T-cell (primary cell): ENCODE measurements at regions not wholly inside any gene's neighbourhood (a gene's known extent, or its start where the extent isn't known, plus 50 kb on each side); places are given as distances from the start of the nearest gene placed in this dataset.

Experiments
- ATAC-seq, 4 experiments: fragments of 200-7000 bp in 3 of 4; fragments of 150-1000 bp in 1 of 4; cut with Tn5 transposase; replicated peaks in 1 of 4; 1 replicate in 3 of 4; 2 replicates in 1 of 4; pipeline ENCODE4 v1.10.0; 2021; ENCODE audit warnings: moderate library complexity in 3 of 4, mild to moderate bottlenecking in 2 of 4, moderate number of reproducible peaks in 1 of 4
- CTCF ChIA-PET, 2 donors: fragments of 300-600 bp; sonication (Branson Sonifier 250); formaldehyde crosslinking; loops; one replicate each; lab custom pipeline; 2022; ENCODE audit warnings: antibody characterized with exemption in 2 of 2; lab: Charles Lee
- POLR2A ChIA-PET, 2 donors: fragments of 300-600 bp; sonication (Branson Sonifier 250); formaldehyde crosslinking; loops; one replicate each; lab custom pipeline; 2022; ENCODE audit warnings: antibody characterized with exemption in 2 of 2; lab: Charles Lee
- DNase-seq, 35 experiments: peaks; one replicate each; pipeline versions ENCODE4 v3.0.0 to v3.0.0-alpha.2; 2013 to 2023
- H3K27ac ChIP-seq: one replicate; pipeline ENCODE4 v1.5.1; 2013; ENCODE audit warnings: low read length
- H3K27me3 ChIP-seq, 2 experiments: replicated peaks in 1 of 2; 1 replicate in 1 of 2; 2 replicates in 1 of 2; pipeline versions ENCODE4 v1.6.1 to v1.7.0; 2013; ENCODE audit warnings: low read length in 1 of 2, mixed read lengths in 1 of 2; ENCODE audit not compliant: control insufficient read depth in 2 of 2, insufficient read depth in 2 of 2; ENCODE audit errors: extremely low read depth in 1 of 2
- H3K36me3 ChIP-seq, 2 donors: 1 replicate in 1 of 2; 2 replicates in 1 of 2; pipeline versions ENCODE4 v1.6.1 to v1.7.0; 2013; ENCODE audit warnings: low read length in 1 of 2; ENCODE audit not compliant: control insufficient read depth in 2 of 2, insufficient read depth in 1 of 2; ENCODE audit errors: extremely low read depth in 1 of 2
- H3K4me1 ChIP-seq, 2 experiments: 1 replicate in 1 of 2; 2 replicates in 1 of 2; pipeline versions ENCODE4 v1.6.1 to v1.7.0; 2013; ENCODE audit warnings: low read length in 2 of 2, mixed read lengths in 1 of 2; ENCODE audit not compliant: insufficient read depth in 2 of 2, control insufficient read depth in 1 of 2; ENCODE audit errors: extremely low read depth in 1 of 2
- H3K4me3 ChIP-seq, 2 donors: 1 replicate in 1 of 2; 2 replicates in 1 of 2; pipeline versions ENCODE4 v1.5.1 to v1.7.0; 2013; ENCODE audit warnings: mild to moderate bottlenecking in 2 of 2, low read length in 1 of 2, moderate library complexity in 1 of 2; ENCODE audit not compliant: control insufficient read depth in 1 of 2; ENCODE audit errors: extremely low read depth in 1 of 2
- H3K9me3 ChIP-seq: 2 replicates; pipeline ENCODE4 v1.7.0; 2013
- H3K27ac Mint-ChIP-seq, 2 donors: one replicate each; pipeline ENCODE4 v1.8.0; 2020 to 2021; ENCODE audit warnings: mild to moderate bottlenecking in 2 of 2, mixed read lengths in 2 of 2
- H3K27me3 Mint-ChIP-seq, 2 donors: one replicate each; pipeline ENCODE4 v1.8.0; 2021 to 2022; ENCODE audit warnings: mixed read lengths in 2 of 2
- H3K36me3 Mint-ChIP-seq: one replicate; pipeline ENCODE4 v1.8.0; 2021; ENCODE audit warnings: mixed read lengths
- H3K4me1 Mint-ChIP-seq, 3 donors: one replicate each; pipeline ENCODE4 v1.8.0; 2020 to 2022; ENCODE audit warnings: mixed read lengths in 3 of 3, mild to moderate bottlenecking in 1 of 3
- H3K4me3 Mint-ChIP-seq, 3 donors: one replicate each; pipeline ENCODE4 v1.8.0; 2020 to 2022; ENCODE audit warnings: mild to moderate bottlenecking in 3 of 3, mixed read lengths in 3 of 3, moderate library complexity in 3 of 3
- H3K9me3 Mint-ChIP-seq, 3 donors: one replicate each; pipeline ENCODE4 v1.8.0; 2020 to 2022; ENCODE audit warnings: mixed read lengths in 3 of 3
- WGBS: methylation state at CpG from one replicate; pipeline ENCODE4 v1.1.5; 2013; ENCODE audit warnings: missing lambda C conversion rate; ENCODE audit not compliant: insufficient coverage; 5-methylcytosine and 5-hydroxymethylcytosine counted together

DNA sequence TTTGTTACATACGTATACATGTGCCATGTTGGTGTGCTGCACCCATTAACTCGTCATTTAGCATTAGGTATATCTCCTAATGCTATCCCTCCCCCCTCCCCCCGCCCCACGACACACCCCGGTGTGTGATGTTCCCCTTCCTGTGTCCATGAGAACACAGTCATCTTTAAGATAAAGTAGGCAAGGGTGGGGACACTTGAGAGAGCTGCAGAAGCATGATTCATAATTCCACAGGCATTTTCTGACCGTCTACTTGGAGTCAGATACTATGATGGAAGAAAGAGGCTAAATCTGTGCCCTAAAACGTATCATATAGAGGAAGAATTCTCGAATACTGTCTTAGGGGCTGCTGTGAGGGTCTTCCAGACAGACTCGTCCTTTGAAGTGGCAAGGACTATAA lies 145.9 kb upstream of the VASH1 start:
- Histone ChIP-seq H3K36me3 (no peaks in the 10 kb centered on the region), H3K4me3 (no peak overlapping the region), H3K27me3 (peaks cover 0 to 6% of the 10 kb centered on the region in 2 experiments), H3K4me1 (no peaks in the 10 kb centered on the region), H3K9me3 (peaks cover 2% of the 10 kb centered on the region), H3K27ac (no peak overlapping the region)
- no peak for DNase-seq
- Mint-ChIP-seq H3K27me3 (peaks cover 3 to 14% of the 10 kb centered on the region in 2 donors), H3K4me3 (no peak overlapping the region), H3K9me3 (peaks cover 11 to 32% (median 19%) of the 10 kb centered on the region in 3 donors), H3K27ac (no peak overlapping the region), H3K36me3 (no peaks in the 10 kb centered on the region), H3K4me1 (no peaks in the 10 kb centered on the region)
- no peak for ATAC-seq
- POLR2A ChIA-PET, result no interaction called here
- WGBS, result no CpG with 5 or more reads among the region's 9 CpGs
- CTCF ChIA-PET, result no interaction called here

DNA sequence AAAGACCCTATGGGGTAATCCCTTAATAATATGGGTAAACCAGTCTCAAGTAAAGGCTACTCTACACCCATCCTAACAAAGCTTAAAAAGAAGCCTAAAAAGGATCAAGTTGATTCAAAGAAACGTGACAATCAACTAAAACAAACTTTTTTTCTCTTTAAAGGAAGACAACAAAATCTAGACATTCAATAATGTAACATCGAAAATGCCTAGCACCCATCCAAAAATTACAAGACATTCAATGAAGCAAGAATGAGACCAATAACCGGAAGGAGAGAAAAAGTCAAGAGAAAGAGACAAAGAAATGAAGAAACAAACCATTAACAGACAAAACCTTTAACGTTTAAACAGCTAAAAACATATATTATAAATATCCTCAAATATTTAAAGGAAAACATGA lies 143.8 kb upstream of the VASH1 start:
- no CpG with 5 or more reads among the region's 4 CpGs for WGBS
- Histone ChIP-seq H3K4me1 (no peaks in the 10 kb centered on the region), H3K36me3 (no peaks in the 10 kb centered on the region), H3K9me3 (peaks cover 2% of the 10 kb centered on the region), H3K4me3 (no peak overlapping the region), H3K27ac (no peak overlapping the region), H3K27me3 (peaks cover 0 to 2% of the 10 kb centered on the region in 2 experiments)
- no peak for DNase-seq
- no peak for ATAC-seq
- no peaks in the 10 kb centered on the region for H3K36me3 Mint-ChIP-seq
- H3K9me3 Mint-ChIP-seq, result peaks cover 11 to 32% (median 19%) of the 10 kb centered on the region in 3 donors
- CTCF ChIA-PET, result no interaction called here
- POLR2A ChIA-PET, result no interaction called here
- no peaks in the 10 kb centered on the region for H3K4me1 Mint-ChIP-seq
- H3K27ac Mint-ChIP-seq, result no peak overlapping the region
- H3K27me3 Mint-ChIP-seq, result peaks cover 3 to 5% of the 10 kb centered on the region in 2 donors
- H3K4me3 Mint-ChIP-seq, result no peak overlapping the region

DNA sequence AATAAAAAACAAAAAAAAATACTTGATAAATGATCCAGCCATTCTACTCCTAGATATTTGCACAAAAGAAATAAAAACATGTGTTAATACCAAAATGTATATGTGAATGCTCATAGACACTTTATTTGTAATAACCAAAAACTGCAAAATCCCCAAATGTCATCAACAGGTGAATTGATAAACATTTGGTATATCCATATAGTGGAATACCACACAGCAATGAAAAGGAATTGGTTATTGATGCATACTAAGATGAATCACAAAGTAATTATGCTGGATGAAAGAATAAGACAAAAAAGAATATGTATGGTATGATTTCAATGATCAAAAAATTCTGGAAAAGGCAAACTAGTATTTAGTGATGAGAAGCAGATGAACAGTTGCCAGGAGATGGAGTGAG lies 124.7 kb upstream of the VASH1 start:
- CTCF ChIA-PET, result no interaction called here

DNA sequence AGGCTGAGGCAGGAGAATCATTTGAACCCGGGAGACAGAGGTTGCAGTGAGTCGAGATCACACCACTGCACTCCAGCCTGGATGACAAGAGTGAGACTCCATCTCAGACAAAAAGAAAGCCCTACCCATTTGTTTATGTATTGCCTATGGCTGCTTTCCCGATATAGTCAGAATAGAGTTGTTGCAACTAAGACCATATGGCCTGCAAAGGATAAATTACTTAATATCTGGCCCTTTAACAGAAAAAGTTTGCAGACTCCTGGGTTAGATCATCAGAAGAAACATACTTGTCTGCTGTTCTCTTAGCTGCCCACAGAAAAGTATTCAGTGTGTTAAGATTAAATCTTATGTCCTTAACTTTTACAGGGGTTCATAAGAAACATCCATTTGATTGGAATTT lies 122.4 kb upstream of the VASH1 start:
- H3K27me3 ChIP-seq, result peaks cover 0 to 10% of the 10 kb centered on the region in 2 experiments

More for the DNA sequence above, 124.7 kb upstream of the VASH1 start:
- Mint-ChIP-seq H3K9me3 (peaks cover 0 to 4% (median 0%) of the 10 kb centered on the region in 3 donors), H3K4me3 (no peak overlapping the region), H3K36me3 (no peaks in the 10 kb centered on the region), H3K27me3 (peaks cover 13 to 14% of the 10 kb centered on the region in 2 donors), H3K4me1 (no peaks in the 10 kb centered on the region), H3K27ac (no peak overlapping the region)
- DNase-seq (no peak), ATAC-seq (no peak)
- Histone ChIP-seq H3K4me3 (no peak overlapping the region), H3K36me3 (no peaks in the 10 kb centered on the region), H3K27me3 (peaks cover 0 to 6% of the 10 kb centered on the region in 2 experiments), H3K27ac (no peak overlapping the region), H3K9me3 (no peaks in the 10 kb centered on the region), H3K4me1 (no peaks in the 10 kb centered on the region)
- POLR2A ChIA-PET, result no interaction called here

DNA sequence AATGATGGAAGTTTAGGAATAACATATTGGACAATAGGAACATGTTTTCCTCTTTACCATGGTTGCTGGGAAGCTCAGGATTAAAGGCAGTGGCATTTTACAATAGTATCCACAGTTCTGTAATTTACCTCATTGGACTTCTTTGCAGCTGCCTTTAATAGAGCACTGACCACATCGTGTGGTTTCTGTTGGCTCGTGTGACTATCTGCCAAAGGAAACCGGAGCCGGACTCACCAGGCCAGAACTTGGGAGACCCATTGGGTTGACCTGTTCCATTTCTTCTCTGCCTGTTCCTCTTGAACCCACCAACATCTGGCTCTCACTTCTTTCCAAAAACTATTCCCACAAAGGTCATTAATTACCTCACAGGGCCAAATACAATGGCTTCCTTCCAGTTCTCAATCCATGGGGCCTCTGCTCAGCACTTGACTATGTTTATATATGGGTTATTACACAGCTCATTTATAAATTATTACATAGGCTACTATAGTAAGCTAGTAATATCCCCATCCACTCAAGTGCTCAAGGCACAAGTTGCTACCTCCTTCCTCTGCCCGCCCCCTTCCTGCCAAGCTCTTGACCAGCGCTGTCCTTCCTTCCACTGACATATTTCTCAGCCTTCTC lies 121.5 kb upstream of the VASH1 start:
- Histone ChIP-seq H3K4me1 (no peaks in the 10 kb centered on the region), H3K9me3 (no peaks in the 10 kb centered on the region), H3K27me3 (peaks cover 0 to 17% of the 10 kb centered on the region in 2 experiments), H3K36me3 (no peaks in the 10 kb centered on the region), H3K27ac (no peak overlapping the region), H3K4me3 (no peak overlapping the region)
- POLR2A ChIA-PET, result no interaction called here
- DNase-seq (no peak), ATAC-seq (no peak)
- no peaks in the 10 kb centered on the region for H3K4me1 Mint-ChIP-seq
- WGBS, result 80% methylated on average over 5 of the region's 6 CpGs
- no peaks in the 10 kb centered on the region for H3K36me3 Mint-ChIP-seq
- CTCF ChIA-PET, result no interaction called here
- H3K4me3 Mint-ChIP-seq, result no peak overlapping the region
- no peak overlapping the region for H3K27ac Mint-ChIP-seq
- H3K9me3 Mint-ChIP-seq, result peaks cover 0 to 4% (median 0%) of the 10 kb centered on the region in 3 donors
- peaks cover 21% of the 10 kb centered on the region in 2 donors for H3K27me3 Mint-ChIP-seq

More for the DNA sequence above, 122.4 kb upstream of the VASH1 start:
- no peak overlapping the region for H3K4me3 ChIP-seq
- no peaks in the 10 kb centered on the region for H3K36me3 ChIP-seq
- H3K9me3 ChIP-seq, result no peaks in the 10 kb centered on the region
- peaks cover 21% of the 10 kb centered on the region in 2 donors for H3K27me3 Mint-ChIP-seq
- H3K4me1 ChIP-seq, result no peaks in the 10 kb centered on the region
- DNase-seq, result no peak
- POLR2A ChIA-PET, result no interaction called here
- H3K4me1 Mint-ChIP-seq, result no peaks in the 10 kb centered on the region
- no peak for ATAC-seq
- H3K9me3 Mint-ChIP-seq, result peaks cover 0 to 4% (median 0%) of the 10 kb centered on the region in 3 donors
- H3K27ac Mint-ChIP-seq, result no peak overlapping the region
- H3K36me3 Mint-ChIP-seq, result no peaks in the 10 kb centered on the region
- 100% methylated on average over 1 of the region's 3 CpGs for WGBS
- CTCF ChIA-PET, result no interaction called here
- no peak overlapping the region for H3K4me3 Mint-ChIP-seq
- H3K27ac ChIP-seq, result no peak overlapping the region

DNA sequence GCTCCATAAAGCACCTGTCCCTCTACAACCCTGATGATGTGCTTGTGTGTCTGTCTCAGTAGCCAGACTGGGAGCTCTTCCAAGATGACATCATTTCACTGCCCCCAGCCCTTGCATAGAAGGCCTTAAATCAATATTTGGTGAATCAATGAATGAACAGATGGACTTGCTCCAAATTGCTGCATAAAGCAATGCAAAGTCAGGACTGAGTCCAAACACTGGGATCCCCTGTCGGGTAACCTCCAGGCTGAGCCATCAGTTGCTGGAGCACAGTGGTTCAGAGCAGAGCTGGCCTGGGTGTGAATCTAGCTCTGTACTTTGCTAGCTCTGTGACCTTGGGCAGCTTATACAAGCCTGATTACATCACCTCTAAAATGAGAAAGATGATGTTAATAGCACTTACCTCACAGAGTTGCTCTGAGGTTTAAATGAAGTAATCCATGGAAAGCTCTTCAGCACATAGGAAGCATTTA lies 120.3 kb upstream of the VASH1 start:
- Histone ChIP-seq H3K36me3 (no peaks in the 10 kb centered on the region), H3K9me3 (no peaks in the 10 kb centered on the region), H3K4me1 (no peaks in the 10 kb centered on the region), H3K4me3 (no peak overlapping the region), H3K27me3 (peaks cover 0 to 19% of the 10 kb centered on the region in 2 experiments), H3K27ac (no peak overlapping the region)
- ATAC-seq (no peak), DNase-seq (no peak)
- WGBS, result 80% methylated on average over 1 of the region's 1 CpG
- no peak overlapping the region for H3K27ac Mint-ChIP-seq
- H3K27me3 Mint-ChIP-seq, result peaks cover 21% of the 10 kb centered on the region in 2 donors
- H3K4me3 Mint-ChIP-seq, result no peak overlapping the region
- H3K9me3 Mint-ChIP-seq, result peaks cover 0 to 4% (median 0%) of the 10 kb centered on the region in 3 donors
- H3K36me3 Mint-ChIP-seq, result no peaks in the 10 kb centered on the region
- CTCF ChIA-PET, result no interaction called here
- H3K4me1 Mint-ChIP-seq, result no peaks in the 10 kb centered on the region
- POLR2A ChIA-PET, result interaction anchor here in 1 of 2 donors (0.5 kb wide), 1 partner anchor 256 kb away, joined by 3 read pairs; no protein-coding TSS in a partner anchor
